ENCODE measurements at regions not wholly inside any gene's neighbourhood (a gene's known extent, or its start where the extent isn't known, plus 50 kb on each side); places are given as distances from the start of the nearest gene placed in this dataset.
"Not testable (repeated sequence)": the region's sequence is repeated elsewhere in the genome, so short reads cannot be mapped to it uniquely, and the experiment has no call there.

DNA sequence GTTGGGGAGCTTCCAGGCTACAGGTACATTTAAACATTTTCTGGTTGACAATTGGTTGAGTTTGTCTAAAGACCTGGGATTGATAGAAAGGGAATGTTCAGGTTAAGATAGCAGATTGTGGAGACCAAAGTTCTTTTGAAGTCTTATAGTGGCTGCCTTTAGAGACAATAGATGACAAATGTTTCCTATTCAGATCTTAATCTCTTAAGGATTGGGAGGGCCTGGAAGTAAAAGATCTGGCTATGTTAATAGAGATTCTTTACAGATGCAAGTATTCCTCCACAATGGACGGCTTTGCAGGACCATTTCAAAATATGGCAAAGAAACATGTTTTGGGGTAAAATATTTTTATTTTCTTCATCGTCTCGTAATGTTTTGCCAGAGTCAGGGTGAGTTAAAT, 128.7 kb upstream of the TSC22D1 start:
- not testable (repeated sequence) for DNase-seq (ENCODE audit: low read depth)

DNA sequence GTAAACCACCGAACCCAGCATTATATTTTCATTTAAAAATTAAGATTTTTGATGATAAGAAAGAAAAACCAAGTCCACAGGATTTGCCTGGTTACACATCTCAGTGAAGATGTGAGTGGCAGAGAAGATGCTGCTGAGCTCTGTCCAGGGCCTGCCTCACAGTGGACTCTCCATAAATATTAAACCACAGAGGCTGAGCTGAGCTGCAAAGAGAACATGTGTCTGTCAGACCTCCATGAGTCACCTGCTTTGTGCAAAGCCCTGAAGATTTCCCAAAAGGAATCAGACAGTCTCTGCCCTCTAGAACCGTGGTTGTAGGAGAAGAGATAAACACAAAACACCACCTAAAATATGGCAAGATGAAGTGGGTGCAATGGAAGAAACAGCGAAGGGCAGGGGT, 127.2 kb upstream of the TSC22D1 start:
- no peak for DNase-seq (ENCODE audit: low read depth)

DNA sequence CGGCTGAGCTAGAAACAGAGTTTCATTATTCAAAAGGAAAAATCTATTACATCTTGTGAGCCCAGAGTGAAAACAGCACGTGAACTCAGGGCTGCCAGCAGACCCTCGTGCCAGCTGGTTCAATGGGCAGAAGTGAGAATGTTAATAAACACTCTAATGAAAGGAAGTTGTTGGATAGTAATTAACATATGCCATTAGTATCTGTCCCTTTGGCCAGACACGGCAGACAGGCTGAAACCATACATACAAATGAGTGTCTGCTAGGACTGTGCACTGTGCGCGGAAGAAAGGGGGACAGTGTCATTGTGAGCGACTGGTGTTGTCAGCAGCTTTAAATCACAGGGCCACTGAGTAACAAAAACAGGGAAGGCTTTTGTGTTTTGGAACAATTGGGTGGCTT, 121.9 kb upstream of the TSC22D1 start:
- no peak for DNase-seq (ENCODE audit: low read depth)

DNA sequence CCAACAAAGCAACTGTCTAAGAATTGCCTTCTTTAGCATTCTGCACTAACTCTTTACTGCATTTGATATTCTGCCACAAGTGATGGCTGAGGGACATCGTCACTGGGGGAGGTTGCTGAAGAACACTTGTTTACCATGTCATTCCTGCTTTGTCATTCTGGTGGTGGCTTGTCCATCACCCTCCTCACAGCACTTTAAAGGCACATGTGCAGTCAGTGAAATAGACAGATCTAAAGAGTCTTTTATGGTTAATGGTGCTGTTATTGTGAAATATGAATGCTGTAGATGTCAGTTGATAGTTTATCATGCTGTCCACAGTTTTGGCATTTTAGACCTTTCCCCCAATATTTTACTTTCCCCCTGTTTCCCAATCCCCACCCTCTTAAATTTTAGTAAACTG, 120.9 kb upstream of the TSC22D1 start:
- no peak for DNase-seq (ENCODE audit: low read depth)

DNA sequence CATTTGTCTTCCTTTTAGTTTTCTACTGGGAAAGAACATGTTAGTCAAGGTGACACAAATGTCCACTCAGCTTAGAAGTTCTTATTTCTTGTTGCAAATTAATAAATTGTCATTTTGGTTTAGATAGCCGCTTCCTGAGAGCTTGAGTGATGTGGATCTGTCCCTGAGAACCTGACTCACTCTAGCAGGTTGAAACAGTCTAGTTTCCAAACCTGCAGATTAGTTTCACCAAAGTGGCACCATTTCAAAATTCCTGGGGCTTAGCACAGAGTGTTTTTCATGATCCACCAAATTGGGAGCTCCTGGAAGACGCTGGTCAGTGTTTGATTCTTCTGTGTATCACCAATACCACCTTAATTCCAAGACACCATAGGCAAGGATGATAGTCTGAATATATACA, 119.4 kb upstream of the TSC22D1 start:
- DNase-seq (ENCODE audit: low read depth), result no peak

DNA sequence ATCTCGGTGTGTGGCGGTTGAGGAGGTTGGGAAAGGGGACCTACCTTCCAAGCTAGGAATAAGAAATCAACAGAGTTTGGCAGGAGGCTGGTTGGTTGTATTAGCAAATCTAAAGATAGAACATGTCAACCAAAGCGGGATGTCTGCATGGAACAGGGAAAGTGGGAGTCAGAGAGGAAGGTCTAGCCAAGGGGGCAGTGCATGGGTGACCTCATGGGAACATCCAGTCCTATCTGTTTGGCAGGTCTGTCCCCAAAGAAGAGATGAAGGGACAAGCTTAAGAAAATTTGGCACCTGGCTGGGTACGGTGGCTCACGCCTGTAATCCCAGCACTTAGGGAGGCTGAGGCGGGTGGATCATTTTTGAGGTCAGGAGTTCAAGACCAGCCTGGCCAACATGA, 118.7 kb upstream of the TSC22D1 start:
- DNase-seq (ENCODE audit: low read depth), result no peak

DNA sequence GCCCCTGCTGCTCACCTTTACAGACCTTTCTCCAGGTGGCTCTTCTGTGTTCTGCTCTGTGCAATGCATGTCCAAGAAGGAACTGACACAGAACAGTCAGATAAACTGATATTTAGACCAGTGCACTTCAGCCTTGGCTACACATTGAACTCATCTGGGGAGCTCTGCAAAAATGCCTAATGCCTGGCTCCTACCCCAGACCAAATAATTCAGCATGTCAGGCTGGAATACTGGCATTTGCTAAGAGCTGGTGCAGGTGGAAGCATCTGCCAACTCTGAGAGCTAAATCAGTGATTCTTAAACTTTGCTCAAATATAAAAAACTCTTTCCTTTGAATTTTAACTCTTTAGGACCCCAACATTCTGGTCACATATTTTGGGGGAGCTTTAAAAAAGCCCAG, 118.2 kb upstream of the TSC22D1 start:
- DNase-seq (ENCODE audit: low read depth), result no peak

DNA sequence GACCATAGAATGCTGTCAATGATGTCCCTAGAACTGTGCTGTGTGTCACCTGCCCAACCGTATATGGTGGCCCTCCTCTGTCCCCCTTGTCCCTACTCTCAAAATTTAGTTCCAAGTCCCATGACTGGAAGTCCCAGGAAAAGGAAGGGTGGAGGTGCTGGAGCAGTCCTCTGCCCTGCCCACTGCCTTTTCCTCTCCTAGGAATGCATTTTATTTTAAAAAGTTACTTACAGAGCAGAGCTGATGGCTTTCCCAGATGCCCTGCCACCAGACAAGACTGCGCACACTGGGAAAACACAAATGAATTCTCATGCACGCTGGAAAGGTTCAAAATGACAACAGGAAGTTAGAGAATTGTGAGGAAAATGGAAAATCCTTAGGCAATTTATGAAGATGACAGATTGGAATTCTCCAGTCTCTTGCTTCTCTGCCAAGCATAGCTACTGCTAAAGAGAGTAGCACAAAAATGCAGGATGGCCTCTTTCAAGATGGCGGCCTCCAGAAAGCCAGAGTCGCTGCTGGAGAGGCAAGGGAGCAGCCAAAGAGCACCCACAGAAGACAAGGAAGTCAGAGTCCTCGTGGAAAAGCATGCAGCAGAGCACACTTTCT, 117.1 kb upstream of the TSC22D1 start:
- no peak for DNase-seq (ENCODE audit: low read depth)

DNA sequence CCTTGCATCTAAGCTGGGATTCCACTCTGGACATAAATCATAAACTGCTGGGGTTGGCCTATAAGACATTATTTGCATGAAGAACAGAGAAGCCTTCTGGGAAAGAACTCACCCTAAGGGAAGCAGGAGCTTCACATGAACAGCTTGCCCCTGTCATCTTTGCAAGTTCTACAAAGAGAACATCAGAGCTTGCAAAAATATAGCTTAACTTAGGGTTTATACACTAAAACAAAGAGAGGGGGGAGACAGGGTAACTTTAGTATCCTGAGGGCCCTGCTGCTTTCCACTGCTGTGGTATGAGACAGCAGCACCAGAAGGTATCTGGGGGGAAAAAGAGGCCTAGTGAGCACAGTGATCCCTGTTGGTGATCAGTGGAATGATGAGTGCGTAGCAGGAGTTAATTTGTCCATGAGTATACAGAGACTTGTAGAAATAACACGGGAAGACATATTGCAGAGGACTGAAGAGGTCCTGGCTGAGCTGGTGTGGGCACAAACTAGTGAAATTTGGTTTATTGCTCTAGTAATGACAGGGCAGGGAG, 116.1 kb upstream of the TSC22D1 start:
- DNase-seq (ENCODE audit: low read depth), result no peak

DNA sequence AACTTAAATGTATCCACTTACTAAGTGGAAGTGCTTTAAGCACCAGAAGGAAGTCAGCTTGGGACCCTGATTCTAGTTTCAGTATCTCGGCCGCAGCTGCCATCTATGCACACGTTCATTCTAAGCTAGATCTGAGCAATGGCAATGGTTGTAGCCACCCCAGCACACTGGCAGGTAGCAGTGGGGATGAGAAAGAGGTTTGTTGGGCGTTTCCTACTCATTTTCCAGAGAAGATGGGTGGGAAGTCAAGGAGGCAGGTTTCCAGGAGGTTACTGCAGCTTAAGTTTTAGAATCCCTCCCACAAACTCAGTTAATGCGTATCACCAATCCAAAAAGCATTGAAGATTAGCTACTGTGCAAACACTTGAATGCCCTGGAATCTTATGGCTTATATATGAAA, 114.2 kb upstream of the TSC22D1 start:
- no peak for DNase-seq (ENCODE audit: low read depth)

DNA sequence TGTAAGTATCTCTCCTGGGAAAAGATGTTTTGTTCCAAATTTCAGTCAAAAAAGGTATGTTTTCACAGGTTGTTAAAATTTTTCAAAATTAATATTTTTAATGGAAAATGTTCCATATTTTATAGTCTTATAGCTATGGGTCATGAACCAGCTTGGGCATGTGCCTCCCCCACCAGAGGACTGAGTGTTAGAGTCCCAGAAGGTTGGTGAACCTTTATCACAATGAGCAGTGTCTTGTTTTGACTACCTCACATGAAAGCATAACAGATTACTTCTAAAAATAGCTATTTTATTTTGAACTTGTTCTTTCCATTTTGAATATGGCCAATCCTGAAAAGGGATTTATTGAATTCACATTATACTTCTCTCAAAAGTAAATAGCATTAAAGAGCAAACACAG, 112.5 kb upstream of the TSC22D1 start:
- DNase-seq (ENCODE audit: low read depth), result no peak

DNA sequence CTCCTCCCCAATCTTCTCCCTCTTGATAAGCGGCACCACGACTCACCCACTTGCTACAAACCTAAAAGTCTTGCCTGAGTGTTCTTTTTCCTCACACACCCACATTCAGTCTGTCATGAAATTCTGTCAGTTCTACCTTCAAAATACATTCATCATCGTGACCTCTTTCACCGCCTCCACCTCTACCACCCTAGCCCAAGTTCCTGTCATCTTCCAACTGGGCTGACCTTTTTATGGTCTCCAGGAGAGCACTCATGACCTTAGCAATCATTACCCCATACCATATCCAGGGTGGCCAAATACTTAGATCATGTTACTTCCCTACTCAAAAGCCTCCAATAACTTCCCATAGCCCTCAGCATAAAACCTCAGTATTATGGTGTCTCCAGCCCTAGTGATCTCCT, 110.4 kb upstream of the TSC22D1 start:
- DNase-seq (ENCODE audit: low read depth), result no peak

DNA sequence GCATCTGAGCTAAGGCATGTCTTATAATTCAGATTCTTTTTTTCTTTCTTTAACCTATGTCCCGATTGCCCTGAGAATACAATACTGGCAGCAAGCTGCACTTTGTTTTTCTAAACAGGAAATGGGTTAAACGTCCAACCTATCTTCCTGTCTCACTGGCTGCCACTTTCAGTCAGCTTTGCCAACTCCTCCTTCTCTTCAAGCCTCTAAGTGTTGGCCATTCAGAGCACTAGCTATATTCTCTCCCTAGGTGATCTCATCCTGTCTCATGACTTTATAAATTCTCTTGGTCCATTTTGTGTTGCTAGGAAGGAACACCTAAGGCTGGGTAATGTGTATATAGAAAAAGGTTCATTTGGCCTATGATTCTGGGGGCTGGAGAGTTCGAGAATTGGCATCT, 109.5 kb upstream of the TSC22D1 start:
- DNase-seq (ENCODE audit: low read depth), result no peak

DNA sequence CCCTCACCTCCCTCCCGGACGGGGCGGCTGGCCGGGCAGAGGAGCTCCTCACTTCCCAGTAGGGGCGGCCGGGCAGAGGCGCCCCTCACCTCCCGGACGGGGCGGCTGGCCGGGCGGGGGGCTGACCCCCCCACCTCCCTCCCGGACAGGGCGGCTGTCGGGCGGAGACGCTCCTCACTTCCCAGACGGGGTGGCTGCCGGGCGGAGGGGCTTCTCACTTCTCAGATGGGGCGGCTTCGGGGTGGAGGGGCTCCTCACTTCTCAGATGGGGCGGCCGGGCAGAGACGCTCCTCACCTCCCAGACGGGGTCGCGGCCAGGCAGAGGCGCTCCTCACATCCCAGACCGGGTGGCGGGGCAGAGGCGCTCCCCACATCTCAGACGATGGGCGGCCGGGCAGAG, 106.3 kb upstream of the TSC22D1 start:
- not testable (repeated sequence) for DNase-seq (ENCODE audit: low read depth)

DNA sequence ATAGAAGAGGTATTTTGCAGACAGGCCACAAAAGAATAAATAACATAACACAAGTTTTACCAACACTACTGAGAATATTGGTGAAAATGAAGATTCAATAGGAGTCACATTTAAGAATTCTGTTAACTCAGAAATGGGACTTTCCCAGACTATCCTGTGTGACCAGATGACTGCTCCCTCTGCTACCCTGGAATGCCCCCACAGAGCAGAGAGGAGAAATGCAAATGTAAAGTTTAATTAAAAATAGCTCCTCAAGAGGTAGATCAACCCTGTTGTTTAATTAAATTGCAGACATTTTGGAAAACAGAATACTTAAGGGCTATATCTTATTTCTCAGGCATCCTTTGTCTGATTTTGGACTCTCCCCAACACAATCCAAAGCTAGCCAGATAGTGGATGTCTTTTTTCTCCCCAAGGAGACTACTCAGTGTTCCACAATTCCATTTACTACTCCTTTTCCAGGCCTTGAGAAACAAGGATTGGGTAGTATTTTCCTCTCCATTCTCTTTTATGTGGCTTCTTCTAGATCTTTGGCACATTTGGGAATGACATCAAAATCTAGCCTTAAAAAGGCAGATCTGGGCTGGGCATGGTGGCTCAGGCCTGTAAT, 104.7 kb upstream of the TSC22D1 start:
- no peak for DNase-seq (ENCODE audit: low read depth)

DNA sequence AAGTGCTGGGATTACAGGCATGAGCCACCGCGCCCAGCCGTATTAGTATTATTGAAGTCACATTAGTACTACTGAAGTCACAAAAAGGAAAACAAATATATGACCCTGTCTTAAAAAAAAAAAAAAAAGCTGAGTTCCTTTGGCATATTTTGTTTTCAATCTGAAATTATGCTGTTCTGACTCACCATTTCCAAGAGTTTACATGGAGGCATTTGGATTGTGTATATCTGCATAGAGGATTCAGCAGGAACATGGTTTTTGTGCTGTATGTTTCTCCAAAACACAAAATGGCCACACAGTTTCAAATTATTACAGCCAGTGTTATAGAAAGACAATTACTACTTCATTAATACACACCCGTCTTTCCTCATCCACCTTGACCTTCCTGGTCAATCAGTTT, 103.5 kb upstream of the TSC22D1 start:
- DNase-seq (ENCODE audit: low read depth), result no peak

DNA sequence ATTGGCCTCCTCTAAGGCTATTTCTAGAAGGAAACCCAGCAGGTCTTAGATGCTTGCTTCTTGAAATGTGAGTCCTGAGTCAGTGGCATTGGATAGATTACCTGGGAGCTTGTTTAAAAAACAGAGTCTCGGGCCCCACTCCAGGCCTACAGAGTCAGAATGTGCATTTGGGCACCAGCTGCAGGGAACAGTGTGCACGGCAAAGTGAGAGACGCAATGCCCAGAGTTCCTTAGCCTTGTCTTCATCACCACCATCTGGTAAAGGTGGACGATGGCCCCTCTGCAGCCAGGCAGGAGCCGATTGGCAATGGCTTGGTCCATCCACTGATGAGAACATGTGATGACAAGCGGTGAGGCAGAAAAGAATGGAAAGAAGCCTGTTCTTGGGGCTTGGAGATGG, 102.1 kb upstream of the TSC22D1 start:
- DNase-seq (ENCODE audit: low read depth), result no peak

DNA sequence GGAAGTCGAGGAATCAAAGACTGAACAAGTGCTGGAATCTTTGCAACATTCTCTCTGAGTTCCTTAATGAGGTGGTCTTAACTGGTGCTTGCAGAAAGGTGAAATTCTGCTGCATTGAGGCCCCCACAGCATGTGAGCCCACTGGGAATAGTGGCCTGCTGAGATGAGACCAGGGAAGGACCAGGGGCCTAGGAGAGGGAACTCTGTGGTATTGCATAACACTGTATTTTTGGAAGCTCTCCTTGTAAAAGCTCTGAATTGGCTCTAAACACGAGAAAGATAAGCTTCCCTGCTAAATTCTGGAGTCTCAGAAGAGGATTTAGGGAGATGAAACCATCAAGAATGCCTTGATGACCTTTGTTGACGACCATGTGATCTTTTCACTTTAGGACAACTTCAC, 100.4 kb upstream of the TSC22D1 start:
- no peak for DNase-seq (ENCODE audit: low read depth)

DNA sequence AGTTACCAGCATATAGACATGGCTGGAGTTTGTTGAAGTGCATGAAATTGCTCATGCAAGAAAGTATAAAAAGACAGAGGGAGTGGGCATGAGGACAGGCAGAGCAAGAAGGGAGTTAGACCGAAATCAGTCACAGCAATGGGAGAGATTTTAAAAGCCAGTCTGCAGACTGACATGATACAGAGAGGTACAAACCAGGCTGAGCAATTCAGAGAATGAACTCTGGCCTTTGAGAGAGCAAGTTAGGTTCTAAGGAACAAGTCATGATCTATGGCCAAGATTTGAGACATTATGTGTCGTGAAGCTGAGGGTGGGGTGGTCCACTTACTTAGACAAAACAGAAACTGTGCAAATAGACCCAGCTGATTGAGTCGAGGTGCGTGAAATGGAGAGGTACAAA, 93.4 kb upstream of the TSC22D1 start:
- DNase-seq (ENCODE audit: low read depth), result no peak

DNA sequence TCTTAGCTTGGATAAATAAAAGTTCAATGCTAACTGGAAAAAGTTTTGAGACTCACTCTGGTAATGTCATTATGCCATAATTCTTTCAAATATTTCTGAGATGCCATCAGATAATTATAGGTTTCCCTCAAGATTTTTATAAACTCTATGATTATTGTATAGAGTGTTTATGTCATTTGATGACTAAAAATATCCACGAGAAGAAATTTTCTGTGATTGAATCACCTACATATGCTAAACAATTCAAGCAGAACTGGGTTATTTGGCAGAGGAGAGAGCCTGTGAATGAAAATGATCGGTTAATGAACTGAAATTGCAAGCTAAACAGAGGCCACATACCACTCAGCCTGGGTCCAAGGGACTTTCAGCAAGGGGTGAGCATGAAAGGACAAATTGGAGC, 92.6 kb upstream of the TSC22D1 start:
- no peak for DNase-seq (ENCODE audit: low read depth)

DNA sequence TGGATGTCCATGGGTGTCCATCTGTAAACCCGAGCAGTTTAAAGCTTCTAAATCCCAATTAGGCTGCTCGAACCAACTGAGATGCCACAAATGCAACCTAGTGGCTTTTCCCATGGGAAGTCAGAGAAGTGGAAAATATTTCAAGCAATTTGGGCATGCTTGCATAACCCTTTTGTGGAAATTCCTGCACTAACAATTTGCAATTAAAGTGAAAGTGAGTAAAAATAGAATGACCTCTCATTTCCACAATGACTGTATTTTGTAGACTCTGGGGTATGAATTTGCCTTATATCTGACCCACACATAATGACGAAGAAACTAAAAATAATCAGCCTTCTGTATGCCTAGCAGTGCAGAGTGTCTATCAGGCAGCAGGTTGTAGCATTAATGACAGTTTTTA, 91.8 kb upstream of the TSC22D1 start:
- no peak for DNase-seq (ENCODE audit: low read depth)

DNA sequence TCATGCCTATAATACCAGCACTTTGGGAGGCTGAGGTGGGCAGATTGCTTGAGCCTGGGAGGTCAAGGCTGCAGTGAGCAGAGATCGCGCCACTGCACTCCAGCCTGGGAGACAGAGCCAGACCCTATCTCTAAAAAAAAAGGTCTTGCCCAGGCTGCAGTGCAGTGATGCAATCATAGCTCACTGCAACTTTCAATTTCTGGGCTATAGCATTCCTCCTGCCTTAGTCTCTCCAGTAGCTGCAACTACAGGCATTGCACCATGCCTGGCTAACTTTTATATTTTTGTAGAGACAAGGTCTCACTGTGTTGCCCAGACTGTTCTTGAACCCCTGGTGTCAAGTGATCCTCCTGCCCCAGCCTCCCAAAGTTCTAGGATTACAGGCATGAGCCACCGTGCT, 90.4 kb upstream of the TSC22D1 start:
- DNase-seq (ENCODE audit: low read depth), result not testable (repeated sequence)

DNA sequence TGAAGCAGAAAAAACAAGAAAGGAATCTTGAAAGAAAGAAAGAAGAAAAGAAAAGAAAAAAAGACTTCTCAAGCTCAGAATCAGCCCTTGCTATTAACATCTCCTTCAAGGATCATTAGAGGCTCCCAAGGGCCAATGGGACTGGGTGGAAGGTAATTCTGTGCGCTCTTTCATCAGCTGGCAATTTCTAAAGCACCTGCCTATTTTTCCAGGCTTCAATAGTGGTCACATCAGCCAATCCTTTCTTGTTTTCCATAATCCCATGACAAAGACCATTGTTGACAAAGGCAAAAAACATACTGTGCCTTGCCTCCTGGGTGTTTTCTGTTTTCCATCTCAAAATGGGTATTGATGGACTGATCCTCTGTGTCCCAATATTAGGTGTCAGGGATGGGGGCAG, 88.2 kb upstream of the TSC22D1 start:
- DNase-seq (ENCODE audit: low read depth), result no peak

DNA sequence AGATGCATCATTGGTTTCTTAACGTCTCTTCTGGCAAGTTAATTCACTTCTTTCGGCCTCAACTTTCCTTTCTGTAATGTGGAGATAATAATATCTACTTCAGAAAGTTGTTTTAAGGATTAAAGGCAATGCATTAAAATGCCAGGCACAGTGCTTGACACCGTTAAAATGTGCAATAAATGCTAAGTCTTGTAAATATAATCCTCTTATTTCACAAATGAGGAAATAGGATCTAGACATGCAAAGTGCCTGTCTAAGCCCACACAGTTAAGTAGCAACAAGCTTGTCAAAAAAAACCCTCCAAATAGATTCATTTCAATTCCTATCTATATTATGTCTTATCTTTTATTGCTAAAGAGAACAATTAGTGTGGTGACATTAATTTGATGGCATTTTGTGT, 86.4 kb upstream of the TSC22D1 start:
- DNase-seq (ENCODE audit: low read depth), result no peak

All from non-pigmented ciliary epithelial cell (primary cell).